Neural progenitor cell (in vitro differentiated cells): ENCODE measurements at regions not wholly inside any gene's neighbourhood (a gene's known extent, or its start where the extent isn't known, plus 50 kb on each side); places are given as distances from the start of the nearest gene placed in this dataset.

Source experiments
- DNase-seq: peaks from one replicate; pipeline ENCODE4 v3.0.0-alpha.2; 2016; ENCODE audit warnings: low spot score
- H2AFZ ChIP-seq: fragments of 200-600 bp; sonication (generic); replicated peaks from 2 replicates; pipeline ENCODE4 v1.6.1; 2016; ENCODE audit warnings: antibody characterized with exemption
- H3F3A ChIP-seq: fragments of 200-600 bp; sonication (generic); 2 replicates; pipeline ENCODE4 v1.6.1; 2016; ENCODE audit warnings: antibody characterized with exemption, low read depth
- H3K27ac ChIP-seq: fragments of 200-600 bp; sonication (generic); 2 replicates; pipeline ENCODE4 v1.5.1; 2016; ENCODE audit warnings: mild to moderate bottlenecking
- H3K27me3 ChIP-seq: fragments of 200-600 bp; sonication (generic); 2 replicates; pipeline ENCODE4 v1.6.1; 2016; ENCODE audit warnings: mild to moderate bottlenecking, moderate library complexity
- H3K36me3 ChIP-seq: fragments of 200-600 bp; sonication (generic); 2 replicates; pipeline ENCODE4 v1.5.1; 2016
- H3K4me1 ChIP-seq: fragments of 200-600 bp; sonication (generic); 2 replicates; pipeline ENCODE4 v1.6.1; 2016; ENCODE audit warnings: mixed run types
- H3K4me2 ChIP-seq: fragments of 200-600 bp; sonication (generic); 2 replicates; pipeline ENCODE4 v1.6.1; 2016
- H3K4me3 ChIP-seq: fragments of 200-600 bp; sonication (generic); 2 replicates; pipeline ENCODE4 v1.5.1; 2016
- H3K79me2 ChIP-seq: fragments of 200-600 bp; sonication (generic); 2 replicates; pipeline ENCODE4 v1.6.1; 2016; ENCODE audit warnings: low read depth
- H3K9ac ChIP-seq: fragments of 200-600 bp; sonication (generic); 2 replicates; pipeline ENCODE4 v1.6.1; 2016
- H3K9me3 ChIP-seq: fragments of 200-600 bp; sonication (generic); 2 replicates; pipeline ENCODE4 v1.5.1; 2016; ENCODE audit warnings: low read depth
- H4K20me1 ChIP-seq: fragments of 200-600 bp; sonication (generic); 2 replicates; pipeline ENCODE4 v1.6.1; 2016; ENCODE audit warnings: low read depth
- H3K27ac Mint-ChIP-seq: 3 replicates; pipeline ENCODE4 v1.8.0; 2021; ENCODE audit warnings: mixed read lengths
- H3K27me3 Mint-ChIP-seq: 2 replicates; pipeline ENCODE4 v1.8.0; 2022; ENCODE audit warnings: low read depth, mild to moderate bottlenecking, inconsistent platforms, moderate library complexity, mixed read lengths; ENCODE audit not compliant: insufficient read depth
- H3K36me3 Mint-ChIP-seq: 3 replicates; pipeline ENCODE4 v1.8.0; 2021; ENCODE audit warnings: mixed read lengths
- H3K4me1 Mint-ChIP-seq: 3 replicates; pipeline ENCODE4 v1.8.0; 2021; ENCODE audit warnings: mixed read lengths
- H3K4me3 Mint-ChIP-seq: 3 replicates; pipeline ENCODE4 v1.8.0; 2021; ENCODE audit warnings: mild to moderate bottlenecking, moderate library complexity, mixed read lengths
- H3K9me3 Mint-ChIP-seq: 3 replicates; pipeline ENCODE4 v1.8.0; 2020; ENCODE audit warnings: mixed read lengths
- CTCF ChIP-seq: fragments of 200-600 bp; sonication (generic); IDR thresholded peaks from 2 replicates; pipeline ENCODE4 v1.5.1; 2017; ENCODE audit warnings: antibody characterized with exemption, mild to moderate bottlenecking
- EZH2 ChIP-seq: fragments of 200-600 bp; sonication (generic); IDR thresholded peaks from 2 replicates; pipeline ENCODE4 v1.6.1; 2017; ENCODE audit warnings: antibody characterized with exemption, mild to moderate bottlenecking, moderate library complexity
- EZH2phosphoT487 ChIP-seq: fragments of 200-600 bp; sonication (generic); IDR thresholded peaks from 2 replicates; pipeline ENCODE4 v1.6.1; 2017; ENCODE audit warnings: antibody characterized with exemption

DNA sequence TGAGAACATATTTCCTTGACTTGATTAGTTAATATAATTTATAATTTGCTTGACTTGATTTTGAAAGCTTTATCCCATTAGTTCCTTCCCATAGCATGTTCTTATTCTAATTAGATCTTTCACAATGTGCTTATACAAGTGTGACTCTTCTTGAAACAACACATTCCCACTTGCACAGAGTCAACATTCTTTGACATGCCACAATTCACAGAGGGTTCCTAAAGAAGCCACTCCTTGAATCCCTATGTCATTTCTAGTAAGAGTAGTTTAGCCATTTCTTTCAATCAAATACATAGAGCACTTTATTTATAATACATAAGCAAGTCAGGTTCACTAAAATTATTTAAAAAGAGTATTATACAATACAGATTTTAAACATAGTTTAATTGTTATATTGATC, 228.9 kb upstream of the GRID2 start:
- no peak overlapping the region for H3K27ac ChIP-seq
- H3K9ac ChIP-seq, result no peak overlapping the region
- no peak for DNase-seq
- Mint-ChIP-seq H3K27me3 (no peaks in the 10 kb centered on the region), H3K4me3 (no peak overlapping the region), H3K9me3 (peaks cover 28% of the 10 kb centered on the region), H3K27ac (no peak overlapping the region), H3K4me1 (no peaks in the 10 kb centered on the region), H3K36me3 (no peaks in the 10 kb centered on the region)
- no peak overlapping the region for H3K4me3 ChIP-seq
- TF ChIP-seq EZH2, result no peak
- no peak for TF ChIP-seq CTCF
- TF ChIP-seq EZH2phosphoT487, result no peak
- H3K4me2 ChIP-seq, result no peak overlapping the region
- no peaks in the 10 kb centered on the region for H3K79me2 ChIP-seq
- H3K36me3 ChIP-seq, result no peaks in the 10 kb centered on the region
- no peaks in the 10 kb centered on the region for H3K4me1 ChIP-seq
- H3F3A ChIP-seq, result no peaks in the 10 kb centered on the region
- H4K20me1 ChIP-seq, result no peaks in the 10 kb centered on the region
- no peak overlapping the region for H2AFZ ChIP-seq
- H3K9me3 ChIP-seq, result peaks cover 9% of the 10 kb centered on the region
- no peaks in the 10 kb centered on the region for H3K27me3 ChIP-seq

DNA sequence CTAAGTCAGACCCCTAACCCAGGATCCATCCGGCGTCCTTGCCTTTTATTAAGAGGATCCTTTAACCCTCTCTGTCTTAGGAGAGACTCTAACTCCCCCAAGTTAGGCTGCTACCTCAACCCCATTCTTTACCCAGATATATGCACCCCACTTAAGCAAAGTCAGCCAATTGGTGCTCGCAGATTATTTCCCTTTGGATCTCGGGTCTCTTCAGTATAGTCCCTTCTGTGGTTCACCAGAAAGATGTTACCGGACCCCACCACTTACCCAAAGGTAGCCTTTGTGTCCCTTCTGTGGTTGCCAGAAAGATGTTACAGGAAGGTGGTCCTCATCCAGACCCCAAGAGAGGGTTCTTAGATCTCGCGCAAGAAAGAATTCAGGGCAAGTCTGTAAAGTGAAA, 212.9 kb upstream of the GRID2 start:
- no peak for DNase-seq
- peak overlapping the region; percentile 53 for H2AFZ ChIP-seq

GRCh38 chr4:92091335-92091734, 212.4 kb upstream of the GRID2 start:
- Mint-ChIP-seq H3K27ac (no peak overlapping the region), H3K4me3 (no peak overlapping the region), H3K36me3 (no peaks in the 10 kb centered on the region), H3K9me3 (no peaks in the 10 kb centered on the region), H3K4me1 (no peaks in the 10 kb centered on the region), H3K27me3 (peaks cover 4% of the 10 kb centered on the region)
- Histone ChIP-seq H3K9me3 (no peaks in the 10 kb centered on the region), H3K36me3 (no peaks in the 10 kb centered on the region), H3K27me3 (no peaks in the 10 kb centered on the region), H3K9ac (no peak overlapping the region), H4K20me1 (no peaks in the 10 kb centered on the region), H3K27ac (no peak overlapping the region), H3K4me2 (no peak overlapping the region), H3K79me2 (no peaks in the 10 kb centered on the region), H3K4me1 (no peaks in the 10 kb centered on the region), H2AFZ (peak overlapping the region; percentile 53), H3K4me3 (no peak overlapping the region), H3F3A (no peaks in the 10 kb centered on the region)
- TF ChIP-seq EZH2phosphoT487, result no peak
- peak; percentile 54 for TF ChIP-seq CTCF
- no peak for TF ChIP-seq EZH2
- DNase-seq, result peak; percentile 9

More for the DNA sequence above, 212.9 kb upstream of the GRID2 start:
- H3K36me3 ChIP-seq, result no peaks in the 10 kb centered on the region
- no peaks in the 10 kb centered on the region for H4K20me1 ChIP-seq
- no peak overlapping the region for H3K4me3 Mint-ChIP-seq
- TF ChIP-seq EZH2 (no peak), EZH2phosphoT487 (no peak), CTCF (no peak)
- H3K27me3 Mint-ChIP-seq, result peaks cover 4% of the 10 kb centered on the region
- no peak overlapping the region for H3K9ac ChIP-seq
- H3K4me1 Mint-ChIP-seq, result no peaks in the 10 kb centered on the region
- H3K4me3 ChIP-seq, result no peak overlapping the region
- H3K36me3 Mint-ChIP-seq, result no peaks in the 10 kb centered on the region
- H3K4me1 ChIP-seq, result no peaks in the 10 kb centered on the region
- H3K27me3 ChIP-seq, result no peaks in the 10 kb centered on the region
- no peaks in the 10 kb centered on the region for H3F3A ChIP-seq
- H3K79me2 ChIP-seq, result no peaks in the 10 kb centered on the region
- H3K4me2 ChIP-seq, result no peak overlapping the region
- no peak overlapping the region for H3K27ac Mint-ChIP-seq
- no peak overlapping the region for H3K27ac ChIP-seq
- H3K9me3 Mint-ChIP-seq, result no peaks in the 10 kb centered on the region
- H3K9me3 ChIP-seq, result no peaks in the 10 kb centered on the region

- Histone ChIP-seq H3K9me3 (no peaks in the 10 kb centered on the region), H3K4me2 (no peak overlapping the region), H3F3A (no peaks in the 10 kb centered on the region), H3K4me3 (no peak overlapping the region), H3K79me2 (no peaks in the 10 kb centered on the region), H4K20me1 (no peaks in the 10 kb centered on the region), H3K27me3 (no peaks in the 10 kb centered on the region), H3K27ac (no peak overlapping the region), H3K9ac (no peak overlapping the region), H3K36me3 (no peaks in the 10 kb centered on the region), H2AFZ (no peak overlapping the region), H3K4me1 (no peaks in the 10 kb centered on the region)
- H3K36me3 Mint-ChIP-seq, result no peaks in the 10 kb centered on the region
- peaks cover 2% of the 10 kb centered on the region for H3K27me3 Mint-ChIP-seq
- H3K4me3 Mint-ChIP-seq, result no peak overlapping the region
- DNase-seq, result no peak
- TF ChIP-seq CTCF, result no peak
- no peak for TF ChIP-seq EZH2
- no peak for TF ChIP-seq EZH2phosphoT487
- no peak overlapping the region for H3K27ac Mint-ChIP-seq
- H3K9me3 Mint-ChIP-seq, result no peaks in the 10 kb centered on the region
- no peaks in the 10 kb centered on the region for H3K4me1 Mint-ChIP-seq
Measured at GRCh38 chr4:92099861-92100260, 203.9 kb upstream of the GRID2 start.
